GM13976 (cell line): ENCODE measurements at regions not wholly inside any gene's neighbourhood (a gene's known extent, or its start where the extent isn't known, plus 50 kb on each side); places are given as distances from the start of the nearest gene placed in this dataset.

Experiments
- DNase-seq: peaks from one replicate; pipeline ENCODE4 v3.0.0; 2012; ENCODE audit warnings: low spot score
- CTCF ChIP-seq: IDR thresholded peaks from 2 replicates; pipeline ENCODE4 v1.5.1; 2012; ENCODE audit warnings: borderline replicate concordance, mild to moderate bottlenecking; ENCODE audit not compliant: insufficient read depth; ENCODE audit errors: extremely low read depth, missing control alignments, control extremely low read depth
- in situ Hi-C: fragments of 300-500 bp; cut with MboI; formaldehyde crosslinking; loops from one replicate; pipeline ENCODE4 v1.12.0; 2022; ENCODE audit warnings: low sequenced_read_pairs, mixed read lengths, inconsistent platforms; ENCODE audit not compliant: unreplicated experiment

- in situ Hi-C loops: no loop called here
- TF ChIP-seq CTCF: no peak
- DNase-seq: no peak
These were observed 472.9 kb upstream of the GRID2 start for GRCh38 chr4:91830681-91831395.

GRCh38 chr4:91837608-91838029 is 466.1 kb upstream of the GRID2 start:
- no peak for DNase-seq
- in situ Hi-C loops: no loop called here
- TF ChIP-seq CTCF: no peak

GRCh38 chr4:91838181-91838861 is 465.4 kb upstream of the GRID2 start:
- no peak for TF ChIP-seq CTCF
- DNase-seq: no peak
- in situ Hi-C loops: no loop called here

- in situ Hi-C loops: no loop called here
- no peak for TF ChIP-seq CTCF
- DNase-seq: no peak
These were observed 463.4 kb upstream of the GRID2 start for GRCh38 chr4:91840359-91840758.

GRCh38 chr4:91846233-91846632 is 457.5 kb upstream of the GRID2 start:
- no peak for TF ChIP-seq CTCF
- in situ Hi-C loops: no loop called here
- DNase-seq: no peak

GRCh38 chr4:91851456-91851855 is 452.3 kb upstream of the GRID2 start:
- in situ Hi-C loops: no loop called here
- TF ChIP-seq CTCF: no peak
- no peak for DNase-seq
